GM12878 (cell line): ENCODE measurements at regions not wholly inside any gene's neighbourhood (a gene's known extent, or its start where the extent isn't known, plus 50 kb on each side); places are given as distances from the start of the nearest gene placed in this dataset.

Source experiments
- BCL11A ChIP-seq: IDR thresholded peaks from 2 replicates; pipeline ENCODE4 v1.6.1; 2011; ENCODE audit warnings: low read depth, low read length
- CHD1 ChIP-seq: IDR thresholded peaks from 2 replicates; pipeline ENCODE4 v1.6.1; 2012; ENCODE audit warnings: low read depth, low read length, improper control_type of control experiment
- CHD2 ChIP-seq: IDR thresholded peaks from 2 replicates; pipeline ENCODE4 v1.6.1; 2011; ENCODE audit warnings: low read depth, low read length, improper control_type of control experiment, borderline replicate concordance
- EZH2 ChIP-seq: IDR thresholded peaks from 2 replicates; pipeline ENCODE4 v1.6.1; 2012; ENCODE audit warnings: low read depth, mild to moderate bottlenecking, control low read depth, inconsistent platforms, low read length, borderline replicate concordance; ENCODE audit not compliant: control insufficient read depth
- IKZF1 ChIP-seq: fragments of 450-650 bp; conservative IDR thresholded peaks from 2 replicates; pipeline ENCODE4 v1.6.1; 2017; ENCODE audit warnings: antibody characterized with exemption, mild to moderate bottlenecking
- NFYA ChIP-seq: IDR thresholded peaks from 2 replicates; pipeline ENCODE4 v1.6.1; 2011; ENCODE audit warnings: low read depth, mild to moderate bottlenecking, low read length, improper control_type of control experiment, borderline replicate concordance
- STAT3 ChIP-seq: IDR thresholded peaks from 2 replicates; pipeline ENCODE4 v1.6.1; 2011; ENCODE audit warnings: low read depth, low read length, improper control_type of control experiment
- TF ChIP-seq, protein P1 (sequence below): fragments of 450-650 bp; IDR thresholded peaks from 2 replicates; pipeline ENCODE4 v1.6.1; 2016; ENCODE audit warnings: mild to moderate bottlenecking
- TF ChIP-seq, protein P2 (sequence below): IDR thresholded peaks from 2 replicates; pipeline ENCODE4 v1.6.1; 2012; ENCODE audit warnings: low read depth, low read length, improper control_type of control experiment
- TF ChIP-seq, protein P3 (sequence below): fragments of 450-650 bp; IDR thresholded peaks from 2 replicates; pipeline ENCODE4 v1.6.1; 2017; ENCODE audit warnings: mild to moderate bottlenecking, moderate library complexity
- TF ChIP-seq, protein P4 (sequence below): fragments of 450-650 bp; IDR thresholded peaks from 2 replicates; pipeline ENCODE4 v1.6.1; 2017; ENCODE audit warnings: mild to moderate bottlenecking, low read depth, inconsistent platforms; ENCODE audit not compliant: poor library complexity, severe bottlenecking
- TF ChIP-seq, protein P5 (sequence below): IDR thresholded peaks from 2 replicates; pipeline ENCODE4 v1.6.1; 2011; ENCODE audit warnings: borderline replicate concordance, low read depth, mild to moderate bottlenecking, moderate library complexity, mixed read lengths, low read length; ENCODE audit not compliant: insufficient read depth; ENCODE audit errors: extremely low read length
- TF ChIP-seq, protein P6 (sequence below): IDR thresholded peaks from 2 replicates; pipeline ENCODE4 v1.6.1; 2012; ENCODE audit warnings: improper control_type of control experiment, low read depth, low read length; ENCODE audit not compliant: insufficient replicate concordance

DNA sequence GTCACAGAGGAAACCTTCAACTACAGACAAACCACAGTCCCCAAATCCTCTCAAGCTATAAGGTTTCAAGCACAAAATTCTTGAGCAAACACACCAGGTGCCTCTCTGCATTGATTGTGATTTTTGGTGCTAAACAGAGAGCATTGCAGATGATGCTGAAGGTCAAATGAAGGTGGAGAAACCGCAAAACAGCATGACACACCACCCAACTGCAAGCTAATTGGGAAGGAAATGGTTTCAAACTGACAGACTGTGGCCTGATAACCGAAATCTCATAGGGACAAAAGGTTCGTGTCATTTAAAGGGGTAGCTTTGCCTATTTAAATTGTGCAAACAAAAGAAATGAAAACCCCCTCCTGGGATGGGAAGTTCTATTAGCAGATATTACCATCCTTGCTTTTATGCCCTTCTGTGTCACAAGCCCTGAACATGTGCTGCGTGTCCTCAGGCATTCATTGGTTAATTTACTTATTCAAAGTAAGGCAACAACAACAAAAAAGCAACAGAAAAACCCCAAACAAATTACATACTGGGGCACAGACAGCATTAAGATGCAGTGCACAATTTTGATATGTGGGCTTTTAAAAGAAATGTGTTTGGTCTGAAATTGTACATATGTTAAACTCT, 154.9 kb downstream of the AQP4 start (continued):
- TF ChIP-seq, protein P1, sequence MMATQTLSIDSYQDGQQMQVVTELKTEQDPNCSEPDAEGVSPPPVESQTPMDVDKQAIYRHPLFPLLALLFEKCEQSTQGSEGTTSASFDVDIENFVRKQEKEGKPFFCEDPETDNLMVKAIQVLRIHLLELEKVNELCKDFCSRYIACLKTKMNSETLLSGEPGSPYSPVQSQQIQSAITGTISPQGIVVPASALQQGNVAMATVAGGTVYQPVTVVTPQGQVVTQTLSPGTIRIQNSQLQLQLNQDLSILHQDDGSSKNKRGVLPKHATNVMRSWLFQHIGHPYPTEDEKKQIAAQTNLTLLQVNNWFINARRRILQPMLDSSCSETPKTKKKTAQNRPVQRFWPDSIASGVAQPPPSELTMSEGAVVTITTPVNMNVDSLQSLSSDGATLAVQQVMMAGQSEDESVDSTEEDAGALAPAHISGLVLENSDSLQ = 0 out of 2 replicates have a peak, but pooled peaks have one; percentile 50
- TF ChIP-seq CHD1 (no peak), IKZF1 (peak; percentile 88), EZH2 (no peak), NFYA (no peak), STAT3 (no peak), BCL11A (peak; percentile 92), CHD2 (peak; percentile 72; the same call in 1 of the 2 replicates)
- TF ChIP-seq, protein P2, sequence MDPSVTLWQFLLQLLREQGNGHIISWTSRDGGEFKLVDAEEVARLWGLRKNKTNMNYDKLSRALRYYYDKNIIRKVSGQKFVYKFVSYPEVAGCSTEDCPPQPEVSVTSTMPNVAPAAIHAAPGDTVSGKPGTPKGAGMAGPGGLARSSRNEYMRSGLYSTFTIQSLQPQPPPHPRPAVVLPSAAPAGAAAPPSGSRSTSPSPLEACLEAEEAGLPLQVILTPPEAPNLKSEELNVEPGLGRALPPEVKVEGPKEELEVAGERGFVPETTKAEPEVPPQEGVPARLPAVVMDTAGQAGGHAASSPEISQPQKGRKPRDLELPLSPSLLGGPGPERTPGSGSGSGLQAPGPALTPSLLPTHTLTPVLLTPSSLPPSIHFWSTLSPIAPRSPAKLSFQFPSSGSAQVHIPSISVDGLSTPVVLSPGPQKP = no peak
- TF ChIP-seq, protein P3, sequence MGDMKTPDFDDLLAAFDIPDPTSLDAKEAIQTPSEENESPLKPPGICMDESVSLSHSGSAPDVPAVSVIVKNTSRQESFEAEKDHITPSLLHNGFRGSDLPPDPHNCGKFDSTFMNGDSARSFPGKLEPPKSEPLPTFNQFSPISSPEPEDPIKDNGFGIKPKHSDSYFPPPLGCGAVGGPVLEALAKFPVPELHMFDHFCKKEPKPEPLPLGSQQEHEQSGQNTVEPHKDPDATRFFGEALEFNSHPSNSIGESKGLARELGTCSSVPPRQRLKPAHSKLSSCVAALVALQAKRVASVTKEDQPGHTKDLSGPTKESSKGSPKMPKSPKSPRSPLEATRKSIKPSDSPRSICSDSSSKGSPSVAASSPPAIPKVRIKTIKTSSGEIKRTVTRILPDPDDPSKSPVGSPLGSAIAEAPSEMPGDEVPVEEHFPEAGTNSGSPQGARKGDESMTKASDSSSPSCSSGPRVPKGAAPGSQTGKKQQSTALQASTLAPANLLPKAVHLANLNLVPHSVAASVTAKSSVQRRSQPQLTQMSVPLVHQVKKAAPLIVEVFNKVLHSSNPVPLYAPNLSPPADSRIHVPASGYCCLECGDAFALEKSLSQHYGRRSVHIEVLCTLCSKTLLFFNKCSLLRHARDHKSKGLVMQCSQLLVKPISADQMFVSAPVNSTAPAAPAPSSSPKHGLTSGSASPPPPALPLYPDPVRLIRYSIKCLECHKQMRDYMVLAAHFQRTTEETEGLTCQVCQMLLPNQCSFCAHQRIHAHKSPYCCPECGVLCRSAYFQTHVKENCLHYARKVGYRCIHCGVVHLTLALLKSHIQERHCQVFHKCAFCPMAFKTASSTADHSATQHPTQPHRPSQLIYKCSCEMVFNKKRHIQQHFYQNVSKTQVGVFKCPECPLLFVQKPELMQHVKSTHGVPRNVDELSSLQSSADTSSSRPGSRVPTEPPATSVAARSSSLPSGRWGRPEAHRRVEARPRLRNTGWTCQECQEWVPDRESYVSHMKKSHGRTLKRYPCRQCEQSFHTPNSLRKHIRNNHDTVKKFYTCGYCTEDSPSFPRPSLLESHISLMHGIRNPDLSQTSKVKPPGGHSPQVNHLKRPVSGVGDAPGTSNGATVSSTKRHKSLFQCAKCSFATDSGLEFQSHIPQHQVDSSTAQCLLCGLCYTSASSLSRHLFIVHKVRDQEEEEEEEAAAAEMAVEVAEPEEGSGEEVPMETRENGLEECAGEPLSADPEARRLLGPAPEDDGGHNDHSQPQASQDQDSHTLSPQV = no peak
- TF ChIP-seq, protein P4, sequence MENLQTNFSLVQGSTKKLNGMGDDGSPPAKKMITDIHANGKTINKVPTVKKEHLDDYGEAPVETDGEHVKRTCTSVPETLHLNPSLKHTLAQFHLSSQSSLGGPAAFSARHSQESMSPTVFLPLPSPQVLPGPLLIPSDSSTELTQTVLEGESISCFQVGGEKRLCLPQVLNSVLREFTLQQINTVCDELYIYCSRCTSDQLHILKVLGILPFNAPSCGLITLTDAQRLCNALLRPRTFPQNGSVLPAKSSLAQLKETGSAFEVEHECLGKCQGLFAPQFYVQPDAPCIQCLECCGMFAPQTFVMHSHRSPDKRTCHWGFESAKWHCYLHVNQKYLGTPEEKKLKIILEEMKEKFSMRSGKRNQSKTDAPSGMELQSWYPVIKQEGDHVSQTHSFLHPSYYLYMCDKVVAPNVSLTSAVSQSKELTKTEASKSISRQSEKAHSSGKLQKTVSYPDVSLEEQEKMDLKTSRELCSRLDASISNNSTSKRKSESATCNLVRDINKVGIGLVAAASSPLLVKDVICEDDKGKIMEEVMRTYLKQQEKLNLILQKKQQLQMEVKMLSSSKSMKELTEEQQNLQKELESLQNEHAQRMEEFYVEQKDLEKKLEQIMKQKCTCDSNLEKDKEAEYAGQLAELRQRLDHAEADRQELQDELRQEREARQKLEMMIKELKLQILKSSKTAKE = peak; percentile 96
- TF ChIP-seq, protein P5, sequence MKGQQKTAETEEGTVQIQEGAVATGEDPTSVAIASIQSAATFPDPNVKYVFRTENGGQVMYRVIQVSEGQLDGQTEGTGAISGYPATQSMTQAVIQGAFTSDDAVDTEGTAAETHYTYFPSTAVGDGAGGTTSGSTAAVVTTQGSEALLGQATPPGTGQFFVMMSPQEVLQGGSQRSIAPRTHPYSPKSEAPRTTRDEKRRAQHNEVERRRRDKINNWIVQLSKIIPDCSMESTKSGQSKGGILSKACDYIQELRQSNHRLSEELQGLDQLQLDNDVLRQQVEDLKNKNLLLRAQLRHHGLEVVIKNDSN = no peak
- TF ChIP-seq, protein P6, sequence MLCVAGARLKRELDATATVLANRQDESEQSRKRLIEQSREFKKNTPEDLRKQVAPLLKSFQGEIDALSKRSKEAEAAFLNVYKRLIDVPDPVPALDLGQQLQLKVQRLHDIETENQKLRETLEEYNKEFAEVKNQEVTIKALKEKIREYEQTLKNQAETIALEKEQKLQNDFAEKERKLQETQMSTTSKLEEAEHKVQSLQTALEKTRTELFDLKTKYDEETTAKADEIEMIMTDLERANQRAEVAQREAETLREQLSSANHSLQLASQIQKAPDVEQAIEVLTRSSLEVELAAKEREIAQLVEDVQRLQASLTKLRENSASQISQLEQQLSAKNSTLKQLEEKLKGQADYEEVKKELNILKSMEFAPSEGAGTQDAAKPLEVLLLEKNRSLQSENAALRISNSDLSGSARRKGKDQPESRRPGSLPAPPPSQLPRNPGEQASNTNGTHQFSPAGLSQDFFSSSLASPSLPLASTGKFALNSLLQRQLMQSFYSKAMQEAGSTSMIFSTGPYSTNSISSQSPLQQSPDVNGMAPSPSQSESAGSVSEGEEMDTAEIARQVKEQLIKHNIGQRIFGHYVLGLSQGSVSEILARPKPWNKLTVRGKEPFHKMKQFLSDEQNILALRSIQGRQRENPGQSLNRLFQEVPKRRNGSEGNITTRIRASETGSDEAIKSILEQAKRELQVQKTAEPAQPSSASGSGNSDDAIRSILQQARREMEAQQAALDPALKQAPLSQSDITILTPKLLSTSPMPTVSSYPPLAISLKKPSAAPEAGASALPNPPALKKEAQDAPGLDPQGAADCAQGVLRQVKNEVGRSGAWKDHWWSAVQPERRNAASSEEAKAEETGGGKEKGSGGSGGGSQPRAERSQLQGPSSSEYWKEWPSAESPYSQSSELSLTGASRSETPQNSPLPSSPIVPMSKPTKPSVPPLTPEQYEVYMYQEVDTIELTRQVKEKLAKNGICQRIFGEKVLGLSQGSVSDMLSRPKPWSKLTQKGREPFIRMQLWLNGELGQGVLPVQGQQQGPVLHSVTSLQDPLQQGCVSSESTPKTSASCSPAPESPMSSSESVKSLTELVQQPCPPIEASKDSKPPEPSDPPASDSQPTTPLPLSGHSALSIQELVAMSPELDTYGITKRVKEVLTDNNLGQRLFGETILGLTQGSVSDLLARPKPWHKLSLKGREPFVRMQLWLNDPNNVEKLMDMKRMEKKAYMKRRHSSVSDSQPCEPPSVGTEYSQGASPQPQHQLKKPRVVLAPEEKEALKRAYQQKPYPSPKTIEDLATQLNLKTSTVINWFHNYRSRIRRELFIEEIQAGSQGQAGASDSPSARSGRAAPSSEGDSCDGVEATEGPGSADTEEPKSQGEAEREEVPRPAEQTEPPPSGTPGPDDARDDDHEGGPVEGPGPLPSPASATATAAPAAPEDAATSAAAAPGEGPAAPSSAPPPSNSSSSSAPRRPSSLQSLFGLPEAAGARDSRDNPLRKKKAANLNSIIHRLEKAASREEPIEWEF = peak; percentile 32
